Heart right ventricle (tissue), 16 donors: ENCODE measurements at regions not wholly inside any gene's neighbourhood (a gene's known extent, or its start where the extent isn't known, plus 50 kb on each side); places are given as distances from the start of the nearest gene placed in this dataset.

Source experiments
- ATAC-seq, 8 donors: fragments of 200-7000 bp; cut with Tn5 transposase; one replicate each; pipeline ENCODE4 v1.9.1; 2020; ENCODE audit warnings: mild to moderate bottlenecking in 8 of 8, moderate library complexity in 8 of 8, moderate number of reproducible peaks in 1 of 8
- DNase-seq, 2 donors: peaks; one replicate each; pipeline ENCODE4 v3.0.0-alpha.2; 2020
- H3K27ac ChIP-seq, 10 donors: fragments of 200-600 bp; sonication (generic) in 2 of 10; one replicate each; pipeline versions ENCODE4 v1.5.0 to v1.8.0; 2020 to 2022; ENCODE audit warnings: mild to moderate bottlenecking in 3 of 10
- H3K27me3 ChIP-seq, 7 donors: fragments of 200-600 bp; one replicate each; pipeline ENCODE4 v1.8.0; 2021 to 2022; ENCODE audit warnings: mild to moderate bottlenecking in 2 of 7
- H3K36me3 ChIP-seq, 9 donors: fragments of 200-600 bp; sonication (generic) in 1 of 9; one replicate each; pipeline versions ENCODE4 v1.5.0 to v1.8.0; 2020 to 2022; ENCODE audit warnings: mild to moderate bottlenecking in 2 of 9
- H3K4me1 ChIP-seq, 9 donors: fragments of 200-600 bp; sonication (generic) in 1 of 9; one replicate each; pipeline versions ENCODE4 v1.5.0 to v1.8.0; 2020 to 2022; ENCODE audit warnings: mild to moderate bottlenecking in 4 of 9
- H3K4me3 ChIP-seq, 10 donors: fragments of 200-600 bp; sonication (generic) in 2 of 10; one replicate each; pipeline versions ENCODE4 v1.5.0 to v1.8.0; 2020 to 2022; ENCODE audit warnings: mild to moderate bottlenecking in 7 of 10, moderate library complexity in 2 of 10
- H3K9me3 ChIP-seq, 11 donors: fragments of 200-600 bp in 10 of 11; sonication (generic) in 2 of 11; one replicate each; pipeline versions ENCODE4 v1.5.0 to v1.8.0; 2013 to 2022; ENCODE audit warnings: mild to moderate bottlenecking in 2 of 11, control low read depth in 1 of 11, moderate library complexity in 1 of 11
- CTCF ChIP-seq, 9 donors: fragments of 200-600 bp; sonication (generic) in 2 of 9; IDR thresholded peaks; one replicate each; pipeline versions ENCODE4 v1.5.0 to v1.8.0; 2021 to 2022; ENCODE audit warnings: antibody characterized with exemption in 9 of 9, mild to moderate bottlenecking in 5 of 9, moderate library complexity in 1 of 9
- WGBS, 2 donors: extraction: QIAGEN DNeasy Blood & Tissue Kit; methylation state at CpG; one replicate each; pipeline ENCODE4 v1.1.7; 2013; ENCODE audit warnings: inconsistent platforms in 1 of 2; 5-methylcytosine and 5-hydroxymethylcytosine counted together
- intact Hi-C, 10 donors: fragments of 100-400 bp; cut with DNase I; formaldehyde crosslinking; loops; one replicate each; pipeline versions ENCODE4 v1.11.1 to v1.14.2; 2022
- donor health status: Arrhythmogenic right ventricular cardiomyopathy.
- donor health status: ischemic (EF 13 %, LVEDD 7.1; RV severe dilation, severe dysfunction).
- donor health status: healthy with polysubstance abuse.
- donor health status: DM: no; HTN: yes; CAD: no.
- donor health status: DM: no; HTN: no; CAD: no.
- donor health status: ischemic (EF 25% LVEDD 6.9; RV normal size, moderate dysfunction).
- donor health status: ischemic (EF 25% LVEDD 5.7; RV mildly dilated, moderate dysfunction).
- donor health status: healthy.
- donor health status: DM: yes; HTN: yes; CAD: no.
- donor health status: Ischemic cardiomyopathy.
- donor health status: ischemic (EF 35%, LVEDD 5.7; RV mildly dilated, moderate dysfunction).
- donor health status: nonischemic (EF 11% LVEDD 7.7; RV severe dilation, severe dysfunction).
- donor health status: DM: yes; HTN: yes; CAD: no.
- donor health status: PGD.
- donor health status: ischemic (EF 29% LVEDD 5.4; RV normal size, mild dysfunction).
- donor health status: nonischemic (EF 23%, LVEDD 6.1; RV moderate dilation, normal function).

- no peaks in the 10 kb centered on the region for H3K9me3 ChIP-seq
- no peak overlapping the region for H3K4me3 ChIP-seq
- intact Hi-C loops: no loop called here
- H3K27me3 ChIP-seq: no peaks in the 10 kb centered on the region
- H3K27ac ChIP-seq: no peak overlapping the region
- no peak for DNase-seq
- no peaks in the 10 kb centered on the region for H3K36me3 ChIP-seq
- H3K4me1 ChIP-seq: no peaks in the 10 kb centered on the region
- ATAC-seq: no peak
- no peak for TF ChIP-seq CTCF (IDR thresholded peaks at IDR 0.05)
These were observed 333.8 kb downstream of the NUF2 start for GRCh38 chr1:163655565-163655964.

GRCh38 chr1:163656095-163656759 is 334.5 kb downstream of the NUF2 start:
- ATAC-seq: peak in 1 of 8 donors; percentile 63
- intact Hi-C loops: no loop called here
- DNase-seq: no peak
- H3K4me3 ChIP-seq: no peak overlapping the region
- peak overlapping the region in 1 of 10 donors; percentile 6 for H3K27ac ChIP-seq
- WGBS, 2 donors: 46 to 60% methylated on average over 4 of the region's 4 CpGs
- H3K36me3 ChIP-seq: no peaks in the 10 kb centered on the region
- no peaks in the 10 kb centered on the region for H3K9me3 ChIP-seq
- no peaks in the 10 kb centered on the region for H3K4me1 ChIP-seq
- no peak for TF ChIP-seq CTCF (IDR thresholded peaks at IDR 0.05)
- H3K27me3 ChIP-seq: no peaks in the 10 kb centered on the region

- H3K36me3 ChIP-seq: no peaks in the 10 kb centered on the region
- DNase-seq (no peak), ATAC-seq (no peak)
- no peaks in the 10 kb centered on the region for H3K9me3 ChIP-seq
- H3K27ac ChIP-seq: no peak overlapping the region
- H3K4me3 ChIP-seq: no peak overlapping the region
- intact Hi-C loops: no loop called here
- H3K27me3 ChIP-seq: no peaks in the 10 kb centered on the region
- no peaks in the 10 kb centered on the region for H3K4me1 ChIP-seq
- 56 to 90% methylated on average over 3 of the region's 3 CpGs for WGBS, 2 donors
- no peak for TF ChIP-seq CTCF (IDR thresholded peaks at IDR 0.05)
These were observed 336.0 kb downstream of the NUF2 start for GRCh38 chr1:163657719-163658118.

- Histone ChIP-seq H3K27me3 (no peaks in the 10 kb centered on the region), H3K4me1 (no peaks in the 10 kb centered on the region), H3K4me3 (no peak overlapping the region), H3K36me3 (no peaks in the 10 kb centered on the region), H3K27ac (peak overlapping the region in 1 of 10 donors; percentile 36), H3K9me3 (no peaks in the 10 kb centered on the region)
- intact Hi-C loops: no loop called here
- DNase-seq (no peak), ATAC-seq (peak in 6 of 8 donors; percentile 54 to 85 (median 75))
- TF ChIP-seq CTCF (IDR thresholded peaks at IDR 0.05): no peak
- WGBS, 2 donors: 28 to 40% methylated on average over 8 of the region's 8 CpGs
These were observed 339.6 kb downstream of the NUF2 start for GRCh38 chr1:163661391-163661790.
